ENCODE measurements at regions not wholly inside any gene's neighbourhood (a gene's known extent, or its start where the extent isn't known, plus 50 kb on each side); places are given as distances from the start of the nearest gene placed in this dataset.

DNA sequence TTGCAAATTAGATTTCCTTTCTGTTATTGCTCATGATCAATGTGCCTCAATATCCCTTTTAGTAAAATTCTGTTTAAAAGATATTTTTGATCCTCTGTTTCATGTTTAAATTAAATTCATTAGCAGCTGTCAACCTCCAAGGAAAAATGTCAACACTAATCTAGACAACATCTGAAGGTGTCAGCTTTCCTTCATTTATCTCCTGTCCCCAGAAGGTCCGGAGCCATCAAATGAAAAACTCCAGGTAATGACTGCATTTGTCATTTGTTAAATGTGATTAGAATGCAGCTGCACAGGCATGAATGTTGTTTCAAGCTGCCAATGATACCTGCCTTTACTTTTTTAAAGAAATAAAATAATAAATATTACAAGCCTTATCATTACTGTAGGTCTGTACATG is 463.7 kb upstream of the SEMA3A start:
- H3K4me3 ChIP-seq (ENCODE audit: low read depth, low read length, poor library complexity, severe bottlenecking), result no peak overlapping the region
- H3K79me2 ChIP-seq (ENCODE audit: insufficient read depth, low read depth, low read length), result no peaks in the 10 kb centered on the region
- DNase-seq (ENCODE audit: low spot score), result no peak
- no peaks in the 10 kb centered on the region for H3K4me1 ChIP-seq (ENCODE audit: insufficient read depth, low read length, poor library complexity, severe bottlenecking)
- no peaks in the 10 kb centered on the region for H3K36me3 ChIP-seq (ENCODE audit: insufficient read depth, low read length)
- H2AFZ ChIP-seq (ENCODE audit: low read length), result no peak overlapping the region
- no peak overlapping the region for H3K4me2 ChIP-seq (ENCODE audit: low read length)
- no peaks in the 10 kb centered on the region for H3K9me3 ChIP-seq (ENCODE audit: low read length)
- BruUV-seq (replicated peaks), result no TSS peak
- no peaks in the 10 kb centered on the region for H3K9me2 ChIP-seq (ENCODE audit: insufficient read depth, low read length)
- ChIA-PET POLR2A (interaction anchor here (1.6 kb wide), 1 partner anchor 10 kb away, joined by 6 read pairs; no protein-coding TSS in a partner anchor), CTCF (ENCODE audit: unreplicated experiment) (no interaction called here)
- H3K27ac ChIP-seq (ENCODE audit: low read depth, low read length, poor library complexity, severe bottlenecking), result no peak overlapping the region
- H4K20me1 ChIP-seq (ENCODE audit: insufficient read depth, low read length), result no peaks in the 10 kb centered on the region
- TF ChIP-seq, protein P1, sequence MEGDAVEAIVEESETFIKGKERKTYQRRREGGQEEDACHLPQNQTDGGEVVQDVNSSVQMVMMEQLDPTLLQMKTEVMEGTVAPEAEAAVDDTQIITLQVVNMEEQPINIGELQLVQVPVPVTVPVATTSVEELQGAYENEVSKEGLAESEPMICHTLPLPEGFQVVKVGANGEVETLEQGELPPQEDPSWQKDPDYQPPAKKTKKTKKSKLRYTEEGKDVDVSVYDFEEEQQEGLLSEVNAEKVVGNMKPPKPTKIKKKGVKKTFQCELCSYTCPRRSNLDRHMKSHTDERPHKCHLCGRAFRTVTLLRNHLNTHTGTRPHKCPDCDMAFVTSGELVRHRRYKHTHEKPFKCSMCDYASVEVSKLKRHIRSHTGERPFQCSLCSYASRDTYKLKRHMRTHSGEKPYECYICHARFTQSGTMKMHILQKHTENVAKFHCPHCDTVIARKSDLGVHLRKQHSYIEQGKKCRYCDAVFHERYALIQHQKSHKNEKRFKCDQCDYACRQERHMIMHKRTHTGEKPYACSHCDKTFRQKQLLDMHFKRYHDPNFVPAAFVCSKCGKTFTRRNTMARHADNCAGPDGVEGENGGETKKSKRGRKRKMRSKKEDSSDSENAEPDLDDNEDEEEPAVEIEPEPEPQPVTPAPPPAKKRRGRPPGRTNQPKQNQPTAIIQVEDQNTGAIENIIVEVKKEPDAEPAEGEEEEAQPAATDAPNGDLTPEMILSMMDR (conservative IDR thresholded peaks at IDR 0.05; ENCODE audit: low read length), result no peak
- TF ChIP-seq EZH2phosphoT487 (IDR thresholded peaks at IDR 0.05; ENCODE audit: borderline replicate concordance, low read depth, low read length), result no peak
- intact Hi-C loops (cut with micrococcal nuclease; ENCODE audit: unreplicated experiment), result no loop called here

DNA sequence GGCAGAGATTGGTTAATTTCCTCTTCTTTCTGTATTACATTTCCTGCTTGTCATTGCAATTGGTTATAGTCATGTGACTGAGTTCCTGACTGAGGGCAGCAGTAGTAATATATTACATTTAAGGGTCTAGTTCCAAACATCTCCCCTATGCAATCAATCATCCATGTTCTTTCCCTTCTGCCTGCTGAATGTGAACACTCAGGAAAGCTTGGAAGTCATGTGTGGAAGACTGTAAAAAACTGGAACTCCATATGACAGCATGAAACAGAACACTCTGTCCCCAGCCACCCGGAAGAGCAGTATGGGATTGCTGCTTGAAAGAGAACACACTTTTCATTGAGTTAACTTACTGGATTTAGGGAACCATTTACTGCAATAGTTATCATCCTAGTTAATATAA is 459.7 kb upstream of the SEMA3A start:
- Histone ChIP-seq H3K4me1 (ENCODE audit: insufficient read depth, low read length, poor library complexity, severe bottlenecking) (no peaks in the 10 kb centered on the region), H3K9me3 (ENCODE audit: low read length) (no peaks in the 10 kb centered on the region), H3K79me2 (ENCODE audit: insufficient read depth, low read depth, low read length) (no peaks in the 10 kb centered on the region), H3K36me3 (ENCODE audit: insufficient read depth, low read length) (no peaks in the 10 kb centered on the region), H3K4me2 (ENCODE audit: low read length) (no peak overlapping the region), H3K9me2 (ENCODE audit: insufficient read depth, low read length) (no peaks in the 10 kb centered on the region), H3K27ac (ENCODE audit: low read depth, low read length, poor library complexity, severe bottlenecking) (no peak overlapping the region), H3K4me3 (ENCODE audit: low read depth, low read length, poor library complexity, severe bottlenecking) (no peak overlapping the region), H2AFZ (ENCODE audit: low read length) (no peak overlapping the region), H4K20me1 (ENCODE audit: insufficient read depth, low read length) (no peaks in the 10 kb centered on the region)
- no TSS peak for BruUV-seq (replicated peaks)
- TF ChIP-seq, protein P1 (conservative IDR thresholded peaks at IDR 0.05; ENCODE audit: low read length), result no peak
- no peak for TF ChIP-seq EZH2phosphoT487 (IDR thresholded peaks at IDR 0.05; ENCODE audit: borderline replicate concordance, low read depth, low read length)
- ChIA-PET POLR2A (interaction anchor here (0.6 kb wide), 1 partner anchor 17 kb away, joined by 3 read pairs; no protein-coding TSS in a partner anchor), CTCF (ENCODE audit: unreplicated experiment) (no interaction called here)
- intact Hi-C loops (cut with micrococcal nuclease; ENCODE audit: unreplicated experiment), result no loop called here
- DNase-seq (ENCODE audit: low spot score), result no peak

DNA sequence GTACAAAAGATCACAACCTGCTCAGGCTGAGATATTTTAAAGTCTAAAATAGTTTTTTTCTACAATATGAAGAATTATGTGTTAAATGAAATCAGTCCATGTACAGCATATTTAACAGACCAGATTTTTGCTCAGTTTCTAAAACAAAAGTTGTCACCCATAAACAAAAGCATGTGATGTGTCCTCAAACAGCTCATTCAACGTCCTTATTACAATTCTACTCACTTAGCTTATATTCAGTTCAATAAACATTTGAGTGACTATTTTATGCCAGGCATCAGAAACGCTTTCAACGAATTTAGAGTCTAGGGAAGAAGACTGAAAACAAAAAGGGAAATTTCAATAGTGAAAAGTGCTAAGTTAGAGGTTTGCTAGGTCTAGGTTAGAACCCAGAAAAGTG is 457.3 kb upstream of the SEMA3A start:
- POLR2A ChIA-PET, result interaction anchor here (0.7 to 2.1 kb wide), 2 partner anchors 8 to 137 kb away, joined by 3 to 4 read pairs; no protein-coding TSS in a partner anchor

More for the DNA sequence above, 457.3 kb upstream of the SEMA3A start:
- no peaks in the 10 kb centered on the region for H3K4me1 ChIP-seq (ENCODE audit: insufficient read depth, low read length, poor library complexity, severe bottlenecking)
- no peaks in the 10 kb centered on the region for H3K9me2 ChIP-seq (ENCODE audit: insufficient read depth, low read length)
- H3K4me2 ChIP-seq (ENCODE audit: low read length), result no peak overlapping the region
- H3K9me3 ChIP-seq (ENCODE audit: low read length), result no peaks in the 10 kb centered on the region
- no TSS peak for BruUV-seq (replicated peaks)
- DNase-seq (ENCODE audit: low spot score), result no peak
- H3K79me2 ChIP-seq (ENCODE audit: insufficient read depth, low read depth, low read length), result no peaks in the 10 kb centered on the region
- TF ChIP-seq, protein P1 (conservative IDR thresholded peaks at IDR 0.05; ENCODE audit: low read length), result no peak
- TF ChIP-seq EZH2phosphoT487 (IDR thresholded peaks at IDR 0.05; ENCODE audit: borderline replicate concordance, low read depth, low read length), result no peak
- intact Hi-C loops (cut with micrococcal nuclease; ENCODE audit: unreplicated experiment), result no loop called here
- H4K20me1 ChIP-seq (ENCODE audit: insufficient read depth, low read length), result no peaks in the 10 kb centered on the region
- no peak overlapping the region for H3K27ac ChIP-seq (ENCODE audit: low read depth, low read length, poor library complexity, severe bottlenecking)
- no peaks in the 10 kb centered on the region for H3K36me3 ChIP-seq (ENCODE audit: insufficient read depth, low read length)
- CTCF ChIA-PET (ENCODE audit: unreplicated experiment), result no interaction called here
- H3K4me3 ChIP-seq (ENCODE audit: low read depth, low read length, poor library complexity, severe bottlenecking), result no peak overlapping the region
- no peak overlapping the region for H2AFZ ChIP-seq (ENCODE audit: low read length)
